GM23338 (cell line): ENCODE measurements at regions not wholly inside any gene's neighbourhood (a gene's known extent, or its start where the extent isn't known, plus 50 kb on each side); places are given as distances from the start of the nearest gene placed in this dataset.

ENCODE experiments used
- CREB1 ChIP-seq: fragments of 250-450 bp; sonication (Bioruptor Pico); IDR thresholded peaks from 2 replicates; pipeline ENCODE4 v1.5.0; 2020; ENCODE audit warnings: low read depth, mild to moderate bottlenecking, moderate library complexity
- CTCF ChIP-seq, 2 experiments: fragments of 200-600 bp in 1 of 2; sonication (generic) in 1 of 2; conservative IDR thresholded peaks; 2 replicates each; pipeline versions ENCODE4 v1.5.1 to v1.6.1; 2016 to 2017; ENCODE audit warnings: antibody characterized with exemption in 2 of 2, low read depth in 2 of 2, mild to moderate bottlenecking in 2 of 2, moderate library complexity in 1 of 2
- EZH2 ChIP-seq: fragments of 200-600 bp; sonication (generic); IDR thresholded peaks from one replicate; pipeline ENCODE4 v1.8.0; 2017; ENCODE audit warnings: antibody characterized with exemption, mild to moderate bottlenecking, low read depth; ENCODE audit not compliant: unreplicated experiment
- POLR2AphosphoS5 ChIP-seq: IDR thresholded peaks from 2 replicates; pipeline ENCODE4 v1.6.1; 2016; ENCODE audit warnings: antibody characterized with exemption, low read depth
- STAT1 ChIP-seq: IDR thresholded peaks from one replicate; pipeline ENCODE4 v1.6.1; 2016; ENCODE audit warnings: antibody characterized with exemption; ENCODE audit not compliant: unreplicated experiment
- ZNF462 ChIP-seq: fragments of 250-450 bp; sonication (Bioruptor Pico); IDR thresholded peaks from 2 replicates; pipeline ENCODE4 v1.5.0; 2020; ENCODE audit warnings: mild to moderate bottlenecking, moderate library complexity

DNA sequence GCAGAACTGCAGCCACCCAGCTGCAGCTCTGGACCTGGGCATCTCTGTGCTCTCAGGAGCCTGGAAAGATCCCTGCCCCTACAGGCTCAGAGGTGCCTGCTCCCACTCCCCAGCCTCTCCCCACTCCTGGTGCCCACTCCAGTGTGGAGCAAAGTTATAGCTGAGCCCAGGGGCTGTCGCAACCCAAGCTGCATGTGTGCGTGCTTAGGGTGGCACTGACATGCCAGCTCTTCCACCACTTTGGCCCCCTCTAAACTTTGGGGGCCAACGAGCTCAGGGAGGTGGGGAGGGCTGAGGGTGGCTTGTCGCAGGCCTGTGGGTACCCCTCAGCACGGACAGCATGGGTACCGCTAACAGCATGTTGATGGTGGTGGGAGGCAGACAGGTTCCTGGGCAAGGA is 126.3 kb upstream of the FHL2 start:
- no peak for TF ChIP-seq STAT1
- TF ChIP-seq ZNF462 (CRISPR knock-in tag): no peak
- no peak for TF ChIP-seq CTCF (conservative IDR thresholded peaks at IDR 0.05; ENCODE audit: low read depth in 2 of 2)
- no peak for TF ChIP-seq POLR2AphosphoS5
- no peak for TF ChIP-seq CREB1 (CRISPR knock-in tag)
- TF ChIP-seq EZH2: no peak
